ENCODE measurements at regions not wholly inside any gene's neighbourhood (a gene's known extent, or its start where the extent isn't known, plus 50 kb on each side); places are given as distances from the start of the nearest gene placed in this dataset.

DNA sequence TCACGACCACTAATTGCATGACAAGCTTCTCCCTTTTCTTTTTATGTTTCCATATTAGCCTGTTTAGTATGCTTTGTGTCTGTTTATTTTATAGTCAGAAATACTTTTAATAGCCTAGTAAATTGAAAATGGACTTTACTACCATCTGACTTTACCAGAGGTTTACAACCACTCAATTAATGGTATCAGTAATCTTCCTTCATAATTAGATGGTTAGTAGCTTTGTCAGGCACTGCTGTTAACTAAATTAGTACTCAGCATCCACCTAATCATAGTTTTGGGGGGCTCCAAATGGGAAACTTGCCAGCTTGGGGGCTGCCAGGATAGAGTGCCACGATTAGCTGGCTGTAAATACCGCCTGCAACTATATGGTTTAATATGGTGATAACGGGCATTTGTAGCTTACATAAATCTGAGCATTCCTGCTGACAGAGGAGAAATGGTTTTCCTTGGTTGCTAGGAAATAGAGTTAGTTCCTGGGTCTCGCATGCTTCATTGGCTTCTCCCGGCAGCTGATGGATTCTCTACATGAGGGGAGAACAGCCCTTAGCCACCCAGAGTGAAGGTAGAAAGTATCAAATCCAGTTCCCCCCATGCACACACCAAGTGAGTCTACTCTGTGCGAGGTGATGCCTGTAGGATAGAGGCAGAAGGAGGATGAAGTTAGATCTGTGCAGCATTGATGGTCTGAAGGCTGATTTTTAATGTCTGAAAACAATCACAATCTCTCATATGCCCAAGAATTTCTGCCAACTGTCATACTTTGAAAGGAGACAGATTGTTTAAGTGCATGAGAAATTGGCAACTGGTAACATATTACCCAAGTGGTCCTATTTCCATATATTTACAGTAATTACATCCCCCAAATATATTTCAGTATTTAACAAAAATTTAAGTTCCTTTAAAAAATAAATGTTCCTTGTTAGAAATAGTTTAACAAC is 326.6 kb upstream of the PROK2 start:
- H2AFZ ChIP-seq (ENCODE audit: low read length): no peak overlapping the region
- no peak for TF ChIP-seq EZH2phosphoT487 (IDR thresholded peaks at IDR 0.05; ENCODE audit: low read length)
- TF ChIP-seq, protein P1, sequence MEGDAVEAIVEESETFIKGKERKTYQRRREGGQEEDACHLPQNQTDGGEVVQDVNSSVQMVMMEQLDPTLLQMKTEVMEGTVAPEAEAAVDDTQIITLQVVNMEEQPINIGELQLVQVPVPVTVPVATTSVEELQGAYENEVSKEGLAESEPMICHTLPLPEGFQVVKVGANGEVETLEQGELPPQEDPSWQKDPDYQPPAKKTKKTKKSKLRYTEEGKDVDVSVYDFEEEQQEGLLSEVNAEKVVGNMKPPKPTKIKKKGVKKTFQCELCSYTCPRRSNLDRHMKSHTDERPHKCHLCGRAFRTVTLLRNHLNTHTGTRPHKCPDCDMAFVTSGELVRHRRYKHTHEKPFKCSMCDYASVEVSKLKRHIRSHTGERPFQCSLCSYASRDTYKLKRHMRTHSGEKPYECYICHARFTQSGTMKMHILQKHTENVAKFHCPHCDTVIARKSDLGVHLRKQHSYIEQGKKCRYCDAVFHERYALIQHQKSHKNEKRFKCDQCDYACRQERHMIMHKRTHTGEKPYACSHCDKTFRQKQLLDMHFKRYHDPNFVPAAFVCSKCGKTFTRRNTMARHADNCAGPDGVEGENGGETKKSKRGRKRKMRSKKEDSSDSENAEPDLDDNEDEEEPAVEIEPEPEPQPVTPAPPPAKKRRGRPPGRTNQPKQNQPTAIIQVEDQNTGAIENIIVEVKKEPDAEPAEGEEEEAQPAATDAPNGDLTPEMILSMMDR (IDR thresholded peaks at IDR 0.05; ENCODE audit: low read length): no peak
- TF ChIP-seq EZH2 (optimal IDR thresholded peaks at IDR 0.05; ENCODE audit: low read depth, low read length): no peak
- DNase-seq: no peak
- no peaks in the 10 kb centered on the region for H3K4me1 ChIP-seq (ENCODE audit: low read length)
- H4K20me1 ChIP-seq (ENCODE audit: insufficient read depth, low read length): no peaks in the 10 kb centered on the region
- no peak overlapping the region for H3K4me3 ChIP-seq (ENCODE audit: low read length)
- H3K4me2 ChIP-seq (ENCODE audit: low read depth, low read length): no peak overlapping the region
- no peak overlapping the region for H3K9ac ChIP-seq (ENCODE audit: low read length)
- no peak overlapping the region for H3K27ac ChIP-seq (ENCODE audit: low read length)
- no peaks in the 10 kb centered on the region for H3K79me2 ChIP-seq (ENCODE audit: low read length)
- H3K27me3 ChIP-seq (replicated peaks; ENCODE audit: insufficient read depth, low read length): no peaks in the 10 kb centered on the region
- H3K9me2 ChIP-seq (replicated peaks; ENCODE audit: insufficient read depth, low read length): no peaks in the 10 kb centered on the region
- no peaks in the 10 kb centered on the region for H3K9me3 ChIP-seq (replicated peaks; ENCODE audit: insufficient read depth, low read length)
- no peaks in the 10 kb centered on the region for H3K36me3 ChIP-seq (replicated peaks; ENCODE audit: insufficient read depth, low read length)
- H3F3A ChIP-seq (ENCODE audit: insufficient read depth, low read length): no peaks in the 10 kb centered on the region

DNA sequence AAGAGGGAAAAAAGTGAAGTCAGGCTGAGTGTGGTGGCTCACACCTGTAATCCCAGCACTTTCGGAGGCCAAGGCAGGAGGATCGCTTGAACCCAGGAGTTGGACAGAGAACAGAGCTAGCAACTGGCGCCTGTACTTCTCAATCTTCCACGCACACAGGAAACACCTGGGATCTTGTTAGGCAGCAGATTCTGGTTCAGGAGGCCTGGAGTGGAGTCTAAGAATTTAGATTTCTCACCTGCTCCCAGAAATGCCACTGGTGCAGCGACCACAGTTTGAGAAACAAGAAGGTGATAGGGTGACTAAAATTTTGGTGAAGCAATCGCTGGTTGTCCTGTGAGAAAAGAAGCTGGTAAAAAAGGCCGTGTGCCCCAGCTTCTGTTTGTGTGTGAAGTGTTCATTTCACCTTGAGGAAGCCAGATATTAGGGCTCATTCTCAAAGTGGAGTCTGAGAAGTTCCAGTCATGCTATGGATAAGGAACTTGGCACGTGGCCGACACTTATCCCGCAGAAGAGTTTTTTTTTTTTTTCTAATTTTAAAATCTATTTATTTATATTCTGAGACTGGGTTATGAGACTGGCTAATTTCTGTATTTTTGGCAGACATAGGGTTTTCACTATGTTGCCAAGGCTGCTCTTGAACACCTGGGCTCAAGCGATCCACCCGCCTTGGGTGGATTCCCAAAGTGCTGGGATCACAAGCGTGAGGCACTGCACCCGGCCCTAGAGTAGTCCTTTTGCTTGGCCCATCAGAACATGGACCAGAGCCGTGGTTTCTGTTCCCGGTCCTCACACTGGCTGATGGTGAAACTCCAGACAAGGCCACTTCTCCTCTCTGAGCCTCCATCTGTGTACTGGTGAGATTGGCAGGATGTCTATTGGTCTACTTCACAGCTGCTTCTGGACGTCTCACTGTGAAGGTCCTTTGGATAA is 324.6 kb upstream of the PROK2 start:
- Histone ChIP-seq H3K36me3 (replicated peaks; ENCODE audit: insufficient read depth, low read length) (no peaks in the 10 kb centered on the region), H3K4me1 (ENCODE audit: low read length) (no peaks in the 10 kb centered on the region), H3F3A (ENCODE audit: insufficient read depth, low read length) (no peaks in the 10 kb centered on the region), H3K9me2 (replicated peaks; ENCODE audit: insufficient read depth, low read length) (no peaks in the 10 kb centered on the region), H3K27me3 (replicated peaks; ENCODE audit: insufficient read depth, low read length) (no peaks in the 10 kb centered on the region), H2AFZ (ENCODE audit: low read length) (no peak overlapping the region), H3K27ac (ENCODE audit: low read length) (no peak overlapping the region), H3K79me2 (ENCODE audit: low read length) (no peaks in the 10 kb centered on the region), H3K9me3 (replicated peaks; ENCODE audit: insufficient read depth, low read length) (no peaks in the 10 kb centered on the region), H4K20me1 (ENCODE audit: insufficient read depth, low read length) (no peaks in the 10 kb centered on the region), H3K4me3 (ENCODE audit: low read length) (no peak overlapping the region), H3K4me2 (ENCODE audit: low read depth, low read length) (no peak overlapping the region), H3K9ac (ENCODE audit: low read length) (no peak overlapping the region)
- TF ChIP-seq EZH2phosphoT487 (IDR thresholded peaks at IDR 0.05; ENCODE audit: low read length): no peak
- TF ChIP-seq, protein P1 (IDR thresholded peaks at IDR 0.05; ENCODE audit: low read length): no peak
- no peak for TF ChIP-seq EZH2 (optimal IDR thresholded peaks at IDR 0.05; ENCODE audit: low read depth, low read length)
- DNase-seq: no peak

- Histone ChIP-seq H3K27me3 (replicated peaks; ENCODE audit: insufficient read depth, low read length) (no peaks in the 10 kb centered on the region), H3K27ac (ENCODE audit: low read length) (no peak overlapping the region), H3K79me2 (ENCODE audit: low read length) (no peaks in the 10 kb centered on the region), H3K4me1 (ENCODE audit: low read length) (peaks cover 6% of the 10 kb centered on the region), H3K36me3 (replicated peaks; ENCODE audit: insufficient read depth, low read length) (no peaks in the 10 kb centered on the region), H4K20me1 (ENCODE audit: insufficient read depth, low read length) (no peaks in the 10 kb centered on the region), H3K9me2 (replicated peaks; ENCODE audit: insufficient read depth, low read length) (no peaks in the 10 kb centered on the region), H2AFZ (ENCODE audit: low read length) (no peak overlapping the region), H3K4me3 (ENCODE audit: low read length) (no peak overlapping the region), H3F3A (ENCODE audit: insufficient read depth, low read length) (no peaks in the 10 kb centered on the region), H3K4me2 (ENCODE audit: low read depth, low read length) (no peak overlapping the region), H3K9me3 (replicated peaks; ENCODE audit: insufficient read depth, low read length) (no peaks in the 10 kb centered on the region), H3K9ac (ENCODE audit: low read length) (no peak overlapping the region)
- no peak for DNase-seq
- TF ChIP-seq, protein P1 (IDR thresholded peaks at IDR 0.05; ENCODE audit: low read length): no peak
- no peak for TF ChIP-seq EZH2phosphoT487 (IDR thresholded peaks at IDR 0.05; ENCODE audit: low read length)
- TF ChIP-seq EZH2 (optimal IDR thresholded peaks at IDR 0.05; ENCODE audit: low read depth, low read length): no peak
These were observed 320.4 kb upstream of the PROK2 start for GRCh38 chr3:72105306-72105705.
